ENCODE measurements at regions not wholly inside any gene's neighbourhood (a gene's known extent, or its start where the extent isn't known, plus 50 kb on each side); places are given as distances from the start of the nearest gene placed in this dataset.

- Histone ChIP-seq H3K9ac (ENCODE audit: low read depth in 1 of 2, low read length in 2 of 2) (no peak overlapping the region), H3K27me3 (ENCODE audit: control insufficient read depth in 2 of 2, insufficient read depth in 2 of 2, low read length in 2 of 2) (no peaks in the 10 kb centered on the region), H3K4me1 (ENCODE audit: control insufficient read depth in 2 of 2, insufficient read depth in 2 of 2, low read length in 2 of 2) (no peaks in the 10 kb centered on the region), H3K27ac (ENCODE audit: low read depth in 2 of 2, low read length in 2 of 2) (no peak overlapping the region), H3K9me3 (ENCODE audit: control insufficient read depth in 2 of 2, low read length in 2 of 2) (no peaks in the 10 kb centered on the region), H3K36me3 (ENCODE audit: control insufficient read depth in 2 of 2, insufficient read depth in 2 of 2, low read length in 2 of 2) (no peaks in the 10 kb centered on the region), H3K4me3 (ENCODE audit: low read length in 2 of 2) (no peak overlapping the region)
These were observed 405.7 kb upstream of the IRX4 start for GRCh38 chr5:2288466-2288865.

GRCh38 chr5:2286250-2286649, 403.5 kb upstream of the IRX4 start:
- H3K9me3 ChIP-seq (ENCODE audit: control insufficient read depth in 2 of 2, low read length in 2 of 2) = no peaks in the 10 kb centered on the region
- no peaks in the 10 kb centered on the region for H3K36me3 ChIP-seq (ENCODE audit: control insufficient read depth in 2 of 2, insufficient read depth in 2 of 2, low read length in 2 of 2)
- no peak overlapping the region for H3K9ac ChIP-seq (ENCODE audit: low read depth in 1 of 2, low read length in 2 of 2)
- no peak overlapping the region for H3K4me3 ChIP-seq (ENCODE audit: low read length in 2 of 2)
- no peaks in the 10 kb centered on the region for H3K27me3 ChIP-seq (ENCODE audit: control insufficient read depth in 2 of 2, insufficient read depth in 2 of 2, low read length in 2 of 2)
- no peaks in the 10 kb centered on the region for H3K4me1 ChIP-seq (ENCODE audit: control insufficient read depth in 2 of 2, insufficient read depth in 2 of 2, low read length in 2 of 2)
- no peak overlapping the region for H3K27ac ChIP-seq (ENCODE audit: low read depth in 2 of 2, low read length in 2 of 2)

- Histone ChIP-seq H3K27me3 (ENCODE audit: control insufficient read depth in 2 of 2, insufficient read depth in 2 of 2, low read length in 2 of 2) (no peaks in the 10 kb centered on the region), H3K9me3 (ENCODE audit: control insufficient read depth in 2 of 2, low read length in 2 of 2) (no peaks in the 10 kb centered on the region), H3K4me1 (ENCODE audit: control insufficient read depth in 2 of 2, insufficient read depth in 2 of 2, low read length in 2 of 2) (no peaks in the 10 kb centered on the region), H3K4me3 (ENCODE audit: low read length in 2 of 2) (no peak overlapping the region), H3K27ac (ENCODE audit: low read depth in 2 of 2, low read length in 2 of 2) (no peak overlapping the region), H3K36me3 (ENCODE audit: control insufficient read depth in 2 of 2, insufficient read depth in 2 of 2, low read length in 2 of 2) (no peaks in the 10 kb centered on the region), H3K9ac (ENCODE audit: low read depth in 1 of 2, low read length in 2 of 2) (no peak overlapping the region)
These were observed 402.0 kb upstream of the IRX4 start for GRCh38 chr5:2284678-2285077.

GRCh38 chr5:2283481-2284045, 400.8 kb upstream of the IRX4 start:
- no peak overlapping the region for H3K4me3 ChIP-seq (ENCODE audit: low read length in 2 of 2)
- no peaks in the 10 kb centered on the region for H3K9me3 ChIP-seq (ENCODE audit: control insufficient read depth in 2 of 2, low read length in 2 of 2)
- no peak overlapping the region for H3K9ac ChIP-seq (ENCODE audit: low read depth in 1 of 2, low read length in 2 of 2)
- no peaks in the 10 kb centered on the region for H3K27me3 ChIP-seq (ENCODE audit: control insufficient read depth in 2 of 2, insufficient read depth in 2 of 2, low read length in 2 of 2)
- no peaks in the 10 kb centered on the region for H3K4me1 ChIP-seq (ENCODE audit: control insufficient read depth in 2 of 2, insufficient read depth in 2 of 2, low read length in 2 of 2)
- H3K27ac ChIP-seq (ENCODE audit: low read depth in 2 of 2, low read length in 2 of 2) = no peak overlapping the region
- H3K36me3 ChIP-seq (ENCODE audit: control insufficient read depth in 2 of 2, insufficient read depth in 2 of 2, low read length in 2 of 2) = no peaks in the 10 kb centered on the region

- Histone ChIP-seq H3K9me3 (ENCODE audit: control insufficient read depth in 2 of 2, low read length in 2 of 2) (no peaks in the 10 kb centered on the region), H3K27ac (ENCODE audit: low read depth in 2 of 2, low read length in 2 of 2) (no peak overlapping the region), H3K4me3 (ENCODE audit: low read length in 2 of 2) (no peak overlapping the region), H3K27me3 (ENCODE audit: control insufficient read depth in 2 of 2, insufficient read depth in 2 of 2, low read length in 2 of 2) (no peaks in the 10 kb centered on the region), H3K9ac (ENCODE audit: low read depth in 1 of 2, low read length in 2 of 2) (no peak overlapping the region), H3K4me1 (ENCODE audit: control insufficient read depth in 2 of 2, insufficient read depth in 2 of 2, low read length in 2 of 2) (no peaks in the 10 kb centered on the region), H3K36me3 (ENCODE audit: control insufficient read depth in 2 of 2, insufficient read depth in 2 of 2, low read length in 2 of 2) (no peaks in the 10 kb centered on the region)
These were observed 400.2 kb upstream of the IRX4 start for GRCh38 chr5:2282893-2283292.

- H3K9ac ChIP-seq (ENCODE audit: low read depth in 1 of 2, low read length in 2 of 2) = no peak overlapping the region
- no peaks in the 10 kb centered on the region for H3K36me3 ChIP-seq (ENCODE audit: control insufficient read depth in 2 of 2, insufficient read depth in 2 of 2, low read length in 2 of 2)
- H3K27ac ChIP-seq (ENCODE audit: low read depth in 2 of 2, low read length in 2 of 2) = no peak overlapping the region
- no peaks in the 10 kb centered on the region for H3K9me3 ChIP-seq (ENCODE audit: control insufficient read depth in 2 of 2, low read length in 2 of 2)
- no peak overlapping the region for H3K4me3 ChIP-seq (ENCODE audit: low read length in 2 of 2)
- H3K27me3 ChIP-seq (ENCODE audit: control insufficient read depth in 2 of 2, insufficient read depth in 2 of 2, low read length in 2 of 2) = no peaks in the 10 kb centered on the region
- H3K4me1 ChIP-seq (ENCODE audit: control insufficient read depth in 2 of 2, insufficient read depth in 2 of 2, low read length in 2 of 2) = no peaks in the 10 kb centered on the region
These were observed 399.4 kb upstream of the IRX4 start for GRCh38 chr5:2282034-2282690.

- Histone ChIP-seq H3K9me3 (ENCODE audit: control insufficient read depth in 2 of 2, low read length in 2 of 2) (no peaks in the 10 kb centered on the region), H3K4me3 (ENCODE audit: low read length in 2 of 2) (no peak overlapping the region), H3K4me1 (ENCODE audit: control insufficient read depth in 2 of 2, insufficient read depth in 2 of 2, low read length in 2 of 2) (no peaks in the 10 kb centered on the region), H3K27ac (ENCODE audit: low read depth in 2 of 2, low read length in 2 of 2) (no peak overlapping the region), H3K36me3 (ENCODE audit: control insufficient read depth in 2 of 2, insufficient read depth in 2 of 2, low read length in 2 of 2) (no peaks in the 10 kb centered on the region), H3K9ac (ENCODE audit: low read depth in 1 of 2, low read length in 2 of 2) (no peak overlapping the region), H3K27me3 (ENCODE audit: control insufficient read depth in 2 of 2, insufficient read depth in 2 of 2, low read length in 2 of 2) (no peaks in the 10 kb centered on the region)
These were observed 398.7 kb upstream of the IRX4 start for GRCh38 chr5:2281446-2281845.

- H3K9ac ChIP-seq (ENCODE audit: low read depth in 1 of 2, low read length in 2 of 2) = no peak overlapping the region
- no peaks in the 10 kb centered on the region for H3K27me3 ChIP-seq (ENCODE audit: control insufficient read depth in 2 of 2, insufficient read depth in 2 of 2, low read length in 2 of 2)
- no peaks in the 10 kb centered on the region for H3K9me3 ChIP-seq (ENCODE audit: control insufficient read depth in 2 of 2, low read length in 2 of 2)
- no peak overlapping the region for H3K4me3 ChIP-seq (ENCODE audit: low read length in 2 of 2)
- H3K4me1 ChIP-seq (ENCODE audit: control insufficient read depth in 2 of 2, insufficient read depth in 2 of 2, low read length in 2 of 2) = no peaks in the 10 kb centered on the region
- H3K27ac ChIP-seq (ENCODE audit: low read depth in 2 of 2, low read length in 2 of 2) = no peak overlapping the region
- H3K36me3 ChIP-seq (ENCODE audit: control insufficient read depth in 2 of 2, insufficient read depth in 2 of 2, low read length in 2 of 2) = no peaks in the 10 kb centered on the region
These were observed 397.6 kb upstream of the IRX4 start for GRCh38 chr5:2280318-2280717.

GRCh38 chr5:2278825-2279456, 396.2 kb upstream of the IRX4 start:
- no peak overlapping the region for H3K9ac ChIP-seq (ENCODE audit: low read depth in 1 of 2, low read length in 2 of 2)
- no peaks in the 10 kb centered on the region for H3K9me3 ChIP-seq (ENCODE audit: control insufficient read depth in 2 of 2, low read length in 2 of 2)
- no peak overlapping the region for H3K4me3 ChIP-seq (ENCODE audit: low read length in 2 of 2)
- no peaks in the 10 kb centered on the region for H3K27me3 ChIP-seq (ENCODE audit: control insufficient read depth in 2 of 2, insufficient read depth in 2 of 2, low read length in 2 of 2)
- no peaks in the 10 kb centered on the region for H3K4me1 ChIP-seq (ENCODE audit: control insufficient read depth in 2 of 2, insufficient read depth in 2 of 2, low read length in 2 of 2)
- no peaks in the 10 kb centered on the region for H3K36me3 ChIP-seq (ENCODE audit: control insufficient read depth in 2 of 2, insufficient read depth in 2 of 2, low read length in 2 of 2)
- H3K27ac ChIP-seq (ENCODE audit: low read depth in 2 of 2, low read length in 2 of 2) = no peak overlapping the region

- H3K9ac ChIP-seq (ENCODE audit: low read depth in 1 of 2, low read length in 2 of 2) = no peak overlapping the region
- no peak overlapping the region for H3K27ac ChIP-seq (ENCODE audit: low read depth in 2 of 2, low read length in 2 of 2)
- H3K27me3 ChIP-seq (ENCODE audit: control insufficient read depth in 2 of 2, insufficient read depth in 2 of 2, low read length in 2 of 2) = no peaks in the 10 kb centered on the region
- H3K36me3 ChIP-seq (ENCODE audit: control insufficient read depth in 2 of 2, insufficient read depth in 2 of 2, low read length in 2 of 2) = no peaks in the 10 kb centered on the region
- no peak overlapping the region for H3K4me3 ChIP-seq (ENCODE audit: low read length in 2 of 2)
- no peaks in the 10 kb centered on the region for H3K4me1 ChIP-seq (ENCODE audit: control insufficient read depth in 2 of 2, insufficient read depth in 2 of 2, low read length in 2 of 2)
- no peaks in the 10 kb centered on the region for H3K9me3 ChIP-seq (ENCODE audit: control insufficient read depth in 2 of 2, low read length in 2 of 2)
These were observed 395.2 kb upstream of the IRX4 start for GRCh38 chr5:2277886-2278285.

All from mucosa of rectum (tissue), 2 donors.